Stimulated activated naive CD8-positive, alpha-beta T cell treated with anti-CD3 and anti-CD28 coated beads, Interleukin-15, Interleukin-2, amounts not matched to agents 100 ng/mL and 50 ng/mL, for 24 hours (primary cell): ENCODE measurements at regions not wholly inside any gene's neighbourhood (a gene's known extent, or its start where the extent isn't known, plus 50 kb on each side); places are given as distances from the start of the nearest gene placed in this dataset.
"Not testable (repeated sequence)": the region's sequence is repeated elsewhere in the genome, so short reads cannot be mapped to it uniquely, and the experiment has no call there.

Source experiments
- H3K27ac Mint-ChIP-seq: one replicate; pipeline ENCODE4 v1.8.0; 2021; ENCODE audit warnings: mild to moderate bottlenecking, mixed read lengths
- H3K27me3 Mint-ChIP-seq: one replicate; pipeline ENCODE4 v1.8.0; 2021; ENCODE audit warnings: mixed read lengths
- H3K36me3 Mint-ChIP-seq: one replicate; pipeline ENCODE4 v1.8.0; 2021; ENCODE audit warnings: low read depth, mixed read lengths
- H3K4me1 Mint-ChIP-seq: one replicate; pipeline ENCODE4 v1.8.0; 2021; ENCODE audit warnings: low read depth, mixed read lengths
- H3K4me3 Mint-ChIP-seq: one replicate; pipeline ENCODE4 v1.8.0; 2021; ENCODE audit warnings: mild to moderate bottlenecking, mixed read lengths
- H3K9me3 Mint-ChIP-seq: one replicate; pipeline ENCODE4 v1.8.0; 2021; ENCODE audit warnings: mixed read lengths

DNA sequence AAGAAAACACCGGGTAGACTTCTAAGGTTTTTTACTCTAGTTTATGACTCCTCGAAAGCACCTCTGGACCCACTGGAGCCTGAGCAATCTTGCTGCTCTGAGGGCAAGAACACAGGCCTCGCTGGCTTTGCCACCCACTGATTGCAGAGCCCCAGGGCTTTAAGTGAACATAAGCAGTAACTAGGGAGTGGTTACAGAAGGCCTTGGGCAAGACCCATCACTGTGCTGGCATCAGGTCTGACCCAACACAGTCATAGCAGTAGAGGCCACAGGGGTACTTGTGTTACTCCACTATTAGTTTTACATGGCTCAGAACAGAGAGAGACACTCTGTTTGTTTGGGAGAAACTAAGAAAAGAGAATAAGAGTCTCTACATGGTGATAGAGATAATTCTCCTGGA is 684.5 kb downstream of the FAM181B start:
- Mint-ChIP-seq H3K4me1 (no peaks in the 10 kb centered on the region), H3K27ac (no peak overlapping the region), H3K9me3 (peaks cover 10% of the 10 kb centered on the region), H3K27me3 (no peaks in the 10 kb centered on the region), H3K4me3 (no peak overlapping the region), H3K36me3 (no peaks in the 10 kb centered on the region)

- Mint-ChIP-seq H3K4me1 (no peaks in the 10 kb centered on the region), H3K9me3 (peaks cover 10% of the 10 kb centered on the region), H3K27ac (no peak overlapping the region), H3K27me3 (no peaks in the 10 kb centered on the region), H3K36me3 (no peaks in the 10 kb centered on the region), H3K4me3 (no peak overlapping the region)
These were observed 686.5 kb downstream of the FAM181B start for GRCh38 chr11:82047200-82047599.

DNA sequence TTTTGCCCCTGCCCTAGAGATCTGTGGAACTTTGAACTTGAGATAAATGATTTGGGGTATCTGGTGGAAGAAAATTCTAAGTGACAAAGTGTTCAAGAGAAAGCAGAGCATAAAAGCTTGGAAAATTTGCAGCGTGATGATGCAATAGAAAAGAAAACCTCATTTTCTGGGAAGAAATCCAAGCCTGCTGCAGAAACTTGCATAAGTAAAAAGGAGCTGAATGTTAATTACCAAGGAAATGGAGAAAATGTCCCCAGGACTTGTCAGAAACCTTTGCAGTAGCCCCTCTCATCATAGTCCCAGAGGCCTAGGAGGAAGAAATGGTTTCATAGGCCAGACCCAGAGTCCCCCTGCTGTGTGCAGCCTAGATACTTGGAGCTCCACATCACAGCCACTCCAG is 686.9 kb downstream of the FAM181B start:
- H3K4me3 Mint-ChIP-seq: no peak overlapping the region
- H3K36me3 Mint-ChIP-seq: no peaks in the 10 kb centered on the region
- H3K27ac Mint-ChIP-seq: no peak overlapping the region
- no peaks in the 10 kb centered on the region for H3K27me3 Mint-ChIP-seq
- H3K4me1 Mint-ChIP-seq: no peaks in the 10 kb centered on the region
- H3K9me3 Mint-ChIP-seq: peaks cover 10% of the 10 kb centered on the region

- Mint-ChIP-seq H3K4me1 (no peaks in the 10 kb centered on the region), H3K27ac (no peak overlapping the region), H3K36me3 (no peaks in the 10 kb centered on the region), H3K27me3 (no peaks in the 10 kb centered on the region), H3K9me3 (peaks cover 10% of the 10 kb centered on the region), H3K4me3 (no peak overlapping the region)
These were observed 687.8 kb downstream of the FAM181B start for GRCh38 chr11:82045748-82046457.

GRCh38 chr11:82043316-82043715 is 690.3 kb downstream of the FAM181B start:
- Mint-ChIP-seq H3K36me3 (no peaks in the 10 kb centered on the region), H3K27me3 (no peaks in the 10 kb centered on the region), H3K27ac (no peak overlapping the region), H3K9me3 (peaks cover 10% of the 10 kb centered on the region), H3K4me1 (no peaks in the 10 kb centered on the region), H3K4me3 (no peak overlapping the region)

DNA sequence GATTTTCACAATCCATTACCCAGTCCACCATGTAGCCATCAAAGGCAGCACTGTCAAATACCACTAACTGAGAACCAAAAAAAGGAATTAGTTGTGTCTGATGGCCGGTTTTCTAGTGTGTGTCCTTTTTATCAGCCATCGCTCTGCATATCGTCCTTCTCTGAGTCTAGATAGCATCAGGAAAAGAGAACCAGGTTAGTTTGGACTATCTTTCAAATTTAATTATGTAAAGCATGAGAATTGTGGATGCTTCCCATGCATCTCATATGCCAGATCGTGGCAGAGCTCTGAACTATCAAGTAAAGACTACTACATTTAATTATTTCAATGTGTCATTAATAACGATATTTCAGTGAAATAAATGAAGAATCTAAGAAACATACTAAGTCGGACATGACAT is 691.9 kb downstream of the FAM181B start:
- H3K36me3 Mint-ChIP-seq: no peaks in the 10 kb centered on the region
- H3K4me3 Mint-ChIP-seq: no peak overlapping the region
- peaks cover 10% of the 10 kb centered on the region for H3K9me3 Mint-ChIP-seq
- no peaks in the 10 kb centered on the region for H3K4me1 Mint-ChIP-seq
- H3K27me3 Mint-ChIP-seq: no peaks in the 10 kb centered on the region
- H3K27ac Mint-ChIP-seq: no peak overlapping the region

- no peaks in the 10 kb centered on the region for H3K9me3 Mint-ChIP-seq
- H3K36me3 Mint-ChIP-seq: no peaks in the 10 kb centered on the region
- no peak overlapping the region for H3K27ac Mint-ChIP-seq
- H3K27me3 Mint-ChIP-seq: no peaks in the 10 kb centered on the region
- no peak overlapping the region for H3K4me3 Mint-ChIP-seq
- H3K4me1 Mint-ChIP-seq: no peaks in the 10 kb centered on the region
These were observed 695.5 kb downstream of the FAM181B start for GRCh38 chr11:82038154-82038553.

DNA sequence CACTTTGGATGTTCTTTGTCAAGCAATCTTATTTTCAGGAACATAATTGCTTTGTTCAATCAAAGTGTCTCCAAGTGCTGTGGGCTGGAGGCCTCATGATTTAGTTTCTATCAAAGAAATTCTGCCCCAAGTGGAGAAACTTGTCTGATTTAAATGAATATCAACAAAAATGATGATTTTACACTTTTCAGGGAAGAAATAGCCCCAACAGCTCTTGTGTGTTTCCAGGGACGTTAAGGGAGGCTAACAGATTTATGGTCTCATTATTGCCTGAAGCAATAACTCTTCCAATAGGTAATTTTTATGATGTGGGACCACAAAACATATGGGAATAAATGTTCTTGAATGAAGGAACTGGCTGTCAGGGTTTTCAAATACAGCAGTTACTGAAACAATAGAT is 699.1 kb downstream of the FAM181B start:
- Mint-ChIP-seq H3K9me3 (no peaks in the 10 kb centered on the region), H3K27ac (no peak overlapping the region), H3K4me1 (no peaks in the 10 kb centered on the region), H3K4me3 (no peak overlapping the region), H3K27me3 (no peaks in the 10 kb centered on the region), H3K36me3 (no peaks in the 10 kb centered on the region)

GRCh38 chr11:82027335-82027734 is 706.3 kb downstream of the FAM181B start:
- H3K36me3 Mint-ChIP-seq, H3K27me3 Mint-ChIP-seq, H3K4me3 Mint-ChIP-seq, H3K9me3 Mint-ChIP-seq, H3K4me1 Mint-ChIP-seq, H3K27ac Mint-ChIP-seq: not testable (repeated sequence)

DNA sequence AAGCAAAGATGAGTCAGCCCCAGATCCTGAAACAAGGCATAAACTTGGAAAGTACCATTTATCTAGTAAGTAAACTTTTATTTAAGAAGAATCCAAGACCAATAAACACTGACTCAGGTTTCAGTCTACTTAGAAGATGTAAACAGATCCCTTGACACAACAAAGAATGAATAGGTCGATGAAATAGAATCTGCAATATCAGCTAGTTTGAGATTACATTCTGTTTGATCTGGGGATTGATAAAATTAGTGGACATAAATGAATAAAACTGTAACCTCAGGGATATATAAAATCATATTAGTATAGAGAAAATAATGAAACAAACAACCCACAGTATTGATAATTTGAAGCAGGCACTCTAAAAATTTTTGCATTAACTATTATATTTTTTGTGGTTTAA is 708.9 kb downstream of the FAM181B start:
- H3K4me1 Mint-ChIP-seq: no peaks in the 10 kb centered on the region
- no peaks in the 10 kb centered on the region for H3K9me3 Mint-ChIP-seq
- no peak overlapping the region for H3K27ac Mint-ChIP-seq
- no peaks in the 10 kb centered on the region for H3K27me3 Mint-ChIP-seq
- no peak overlapping the region for H3K4me3 Mint-ChIP-seq
- H3K36me3 Mint-ChIP-seq: no peaks in the 10 kb centered on the region

DNA sequence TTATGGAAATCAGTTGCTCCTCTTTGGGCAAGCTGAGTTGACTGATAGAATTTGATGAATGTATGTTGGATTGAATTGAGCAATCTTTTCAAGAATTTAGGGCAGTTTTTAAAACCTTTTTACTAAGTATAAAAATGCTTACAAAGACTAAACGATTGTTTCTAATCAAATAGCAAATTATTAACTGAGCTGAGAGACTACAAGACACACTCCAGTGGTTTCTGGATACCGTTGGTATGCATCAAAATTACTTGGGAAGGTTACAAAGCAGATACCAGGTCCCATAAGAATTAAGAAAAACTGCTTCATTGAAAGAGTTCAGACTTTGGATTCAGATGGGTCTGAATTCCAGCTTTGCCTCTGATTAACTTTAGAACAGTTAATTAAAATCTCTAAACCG is 721.4 kb downstream of the FAM181B start:
- no peaks in the 10 kb centered on the region for H3K4me1 Mint-ChIP-seq
- H3K36me3 Mint-ChIP-seq: no peaks in the 10 kb centered on the region
- H3K27ac Mint-ChIP-seq: no peak overlapping the region
- no peaks in the 10 kb centered on the region for H3K27me3 Mint-ChIP-seq
- no peak overlapping the region for H3K4me3 Mint-ChIP-seq
- H3K9me3 Mint-ChIP-seq: no peaks in the 10 kb centered on the region

DNA sequence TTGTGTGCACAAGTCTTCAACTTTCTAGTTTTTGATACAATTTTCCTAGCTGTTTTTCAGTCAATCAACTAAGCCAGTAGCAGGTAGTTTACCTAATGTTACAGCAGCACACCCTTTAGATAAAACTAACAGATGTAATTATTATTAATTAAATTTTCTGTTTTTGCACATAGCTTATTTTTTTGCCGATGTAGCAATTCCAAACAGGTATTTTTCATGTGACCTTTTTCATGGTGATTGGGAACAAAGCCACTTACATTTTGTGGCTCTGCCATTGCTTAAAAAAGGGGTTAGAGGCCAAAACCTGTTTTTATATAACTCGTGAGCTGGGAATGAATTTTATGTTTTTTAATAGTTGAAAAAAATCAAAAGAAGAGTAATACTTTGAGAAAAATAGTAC is 724.5 kb downstream of the FAM181B start:
- no peaks in the 10 kb centered on the region for H3K27me3 Mint-ChIP-seq
- H3K27ac Mint-ChIP-seq: no peak overlapping the region
- H3K4me1 Mint-ChIP-seq: peaks cover 9% of the 10 kb centered on the region
- no peak overlapping the region for H3K4me3 Mint-ChIP-seq
- no peaks in the 10 kb centered on the region for H3K9me3 Mint-ChIP-seq
- no peaks in the 10 kb centered on the region for H3K36me3 Mint-ChIP-seq

DNA sequence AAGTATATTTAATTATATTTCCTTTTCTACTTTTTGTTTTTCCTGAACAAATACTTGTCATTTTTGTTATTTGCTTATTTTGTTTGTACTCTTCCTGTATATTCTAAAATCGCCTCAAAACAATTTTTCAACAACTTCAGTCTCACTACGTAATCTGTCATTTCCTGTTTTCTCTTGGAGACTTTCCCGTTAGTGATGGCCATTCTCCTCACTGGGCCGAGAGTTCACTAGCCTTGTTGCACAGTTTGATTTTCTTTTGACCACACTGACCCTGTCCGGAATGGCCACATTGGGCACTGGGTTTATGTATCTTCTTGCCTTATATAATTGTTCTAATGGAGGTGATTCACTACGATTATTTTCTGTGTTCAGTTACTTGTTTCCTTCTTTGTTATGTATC is 726.1 kb downstream of the FAM181B start:
- Mint-ChIP-seq H3K27ac (no peak overlapping the region), H3K27me3 (no peaks in the 10 kb centered on the region), H3K36me3 (no peaks in the 10 kb centered on the region), H3K4me1 (peaks cover 19% of the 10 kb centered on the region), H3K9me3 (no peaks in the 10 kb centered on the region), H3K4me3 (no peak overlapping the region)

- Mint-ChIP-seq H3K27me3 (no peaks in the 10 kb centered on the region), H3K27ac (no peak overlapping the region), H3K4me3 (no peak overlapping the region), H3K9me3 (no peaks in the 10 kb centered on the region), H3K36me3 (no peaks in the 10 kb centered on the region), H3K4me1 (peaks cover 19% of the 10 kb centered on the region)
These were observed 729.0 kb downstream of the FAM181B start for GRCh38 chr11:82004537-82005213.

GRCh38 chr11:82003671-82004515 is 729.8 kb downstream of the FAM181B start:
- Mint-ChIP-seq H3K27ac (no peak overlapping the region), H3K4me3 (no peak overlapping the region), H3K36me3 (no peaks in the 10 kb centered on the region), H3K27me3 (no peaks in the 10 kb centered on the region), H3K4me1 (peaks cover 19% of the 10 kb centered on the region), H3K9me3 (no peaks in the 10 kb centered on the region)
